Retinal pigment epithelial cell (primary cell): ENCODE measurements at regions not wholly inside any gene's neighbourhood (a gene's known extent, or its start where the extent isn't known, plus 50 kb on each side); places are given as distances from the start of the nearest gene placed in this dataset.

ENCODE experiments used
- DNase-seq: peaks from one replicate; pipeline ENCODE4 v3.0.0-alpha.2; 2010; ENCODE audit warnings: low read depth
- H3K4me3 ChIP-seq: 2 replicates; pipeline ENCODE4 v1.5.1; 2011; ENCODE audit warnings: mild to moderate bottlenecking, low read length, control low read depth, moderate library complexity
- CTCF ChIP-seq: conservative IDR thresholded peaks from 2 replicates; pipeline ENCODE4 v1.5.1; 2011; ENCODE audit warnings: low read depth, low read length, control low read depth, inconsistent platforms

GRCh38 chr4:144384408-144384807 is 243.9 kb upstream of the GYPA start:
- TF ChIP-seq CTCF, result no peak
- no peak overlapping the region for H3K4me3 ChIP-seq
- no peak for DNase-seq

- DNase-seq, result peak; percentile 18
- no peak overlapping the region for H3K4me3 ChIP-seq
- no peak for TF ChIP-seq CTCF
Observed at GRCh38 chr4:144399927-144400326, 246.0 kb upstream of the HHIP start.

GRCh38 chr4:144402176-144402575 is 243.8 kb upstream of the HHIP start:
- no peak for DNase-seq
- H3K4me3 ChIP-seq, result no peak overlapping the region
- TF ChIP-seq CTCF, result no peak

GRCh38 chr4:144402999-144403398 is 243.0 kb upstream of the HHIP start:
- TF ChIP-seq CTCF, result no peak
- H3K4me3 ChIP-seq, result no peak overlapping the region
- DNase-seq, result no peak

GRCh38 chr4:144403893-144404292 is 242.1 kb upstream of the HHIP start:
- no peak overlapping the region for H3K4me3 ChIP-seq
- TF ChIP-seq CTCF, result no peak
- DNase-seq, result no peak

- TF ChIP-seq CTCF, result no peak
- DNase-seq, result no peak
- no peak overlapping the region for H3K4me3 ChIP-seq
Observed at GRCh38 chr4:144409525-144409924, 236.4 kb upstream of the HHIP start.

GRCh38 chr4:144410230-144410783 is 235.6 kb upstream of the HHIP start:
- no peak for DNase-seq
- TF ChIP-seq CTCF, result no peak
- no peak overlapping the region for H3K4me3 ChIP-seq
